Aorta (tissue), 5 donors: ENCODE measurements at regions not wholly inside any gene's neighbourhood (a gene's known extent, or its start where the extent isn't known, plus 50 kb on each side); places are given as distances from the start of the nearest gene placed in this dataset.

ENCODE experiments used
- ATAC-seq: fragments of 200-7000 bp; cut with Tn5 transposase; one replicate; pipeline ENCODE4 v1.9.1; 2022; ENCODE audit warnings: moderate library complexity; ENCODE audit not compliant: low FRiP score
- DNase-seq, 2 donors: peaks; one replicate each; pipeline ENCODE4 v3.0.0-alpha.2; 2020
- H3K27ac ChIP-seq, 2 donors: one replicate each; pipeline ENCODE4 v1.5.1; 2013; ENCODE audit warnings: low read length in 2 of 2, mild to moderate bottlenecking in 2 of 2, moderate library complexity in 2 of 2, control low read depth in 1 of 2, inconsistent platforms in 1 of 2, low read depth in 1 of 2
- H3K27me3 ChIP-seq, 2 donors: one replicate each; pipeline ENCODE4 v1.6.1; 2013; ENCODE audit warnings: control low read depth in 1 of 2, low read length in 1 of 2, mild to moderate bottlenecking in 1 of 2, moderate library complexity in 1 of 2; ENCODE audit not compliant: insufficient read depth in 2 of 2, control insufficient read depth in 1 of 2
- H3K36me3 ChIP-seq, 2 donors: one replicate each; pipeline ENCODE4 v1.6.1; 2013; ENCODE audit warnings: control low read depth in 1 of 2, low read length in 1 of 2, mild to moderate bottlenecking in 1 of 2; ENCODE audit not compliant: insufficient read depth in 2 of 2, control insufficient read depth in 1 of 2
- H3K4me1 ChIP-seq, 2 donors: one replicate each; pipeline ENCODE4 v1.6.1; 2013; ENCODE audit warnings: low read length in 2 of 2, control low read depth in 1 of 2, mild to moderate bottlenecking in 1 of 2, moderate library complexity in 1 of 2; ENCODE audit not compliant: insufficient read depth in 2 of 2, control insufficient read depth in 1 of 2
- H3K4me3 ChIP-seq, 2 donors: one replicate each; pipeline ENCODE4 v1.5.1; 2013; ENCODE audit warnings: low read length in 2 of 2, control low read depth in 1 of 2, mild to moderate bottlenecking in 1 of 2
- H3K9me3 ChIP-seq: one replicate; pipeline ENCODE4 v1.6.1; 2013; ENCODE audit warnings: mild to moderate bottlenecking, low read length; ENCODE audit not compliant: control insufficient read depth
- WGBS, 2 donors: extraction: QIAGEN DNeasy Blood & Tissue Kit; methylation state at CpG; one replicate each; pipeline ENCODE4 v1.1.7; 2013; 5-methylcytosine and 5-hydroxymethylcytosine counted together
- intact Hi-C, 2 donors: fragments of 100-400 bp; cut with DNase I; formaldehyde crosslinking; loops; one replicate each; pipeline versions ENCODE4 v1.14.2 to v1.15.0; 2022
- donor health status: healthy with polysubstance abuse.
- donor health status: Bipolar disorder and iron deficiency.
- donor health status: DM: no; HTN: no; CAD: no.
- donor health status: DM: no; HTN: no; CAD: no.
- donor health status: DM: yes; HTN: yes; CAD: no.

DNA sequence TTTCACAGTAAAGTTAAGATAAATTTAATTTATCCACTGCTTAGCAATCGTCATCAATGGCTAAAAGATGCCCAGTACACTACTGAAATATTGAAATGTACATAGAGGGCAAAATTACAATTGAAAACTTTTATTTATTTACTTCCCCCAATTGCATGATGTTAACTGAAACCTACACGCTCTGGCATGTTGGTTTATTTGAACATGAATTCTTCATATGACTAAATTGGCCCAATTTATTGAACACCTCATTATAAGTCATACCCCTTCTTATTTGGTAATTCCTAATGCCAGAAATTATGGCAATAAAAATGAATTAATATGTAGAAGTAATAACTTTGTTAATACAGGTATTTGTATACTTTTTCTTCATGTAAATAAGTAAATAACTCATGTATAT lies 183.0 kb upstream of the ZC3H15 start:
- DNase-seq (no peak), ATAC-seq (no peak)
- Histone ChIP-seq H3K36me3 (no peaks in the 10 kb centered on the region), H3K4me3 (no peak overlapping the region), H3K4me1 (no peaks in the 10 kb centered on the region), H3K27me3 (no peaks in the 10 kb centered on the region), H3K27ac (no peak overlapping the region), H3K9me3 (no peaks in the 10 kb centered on the region)
- intact Hi-C loops: no loop called here
- WGBS, 2 donors: 93 to 94% methylated on average over 2 of the region's 2 CpGs

DNA sequence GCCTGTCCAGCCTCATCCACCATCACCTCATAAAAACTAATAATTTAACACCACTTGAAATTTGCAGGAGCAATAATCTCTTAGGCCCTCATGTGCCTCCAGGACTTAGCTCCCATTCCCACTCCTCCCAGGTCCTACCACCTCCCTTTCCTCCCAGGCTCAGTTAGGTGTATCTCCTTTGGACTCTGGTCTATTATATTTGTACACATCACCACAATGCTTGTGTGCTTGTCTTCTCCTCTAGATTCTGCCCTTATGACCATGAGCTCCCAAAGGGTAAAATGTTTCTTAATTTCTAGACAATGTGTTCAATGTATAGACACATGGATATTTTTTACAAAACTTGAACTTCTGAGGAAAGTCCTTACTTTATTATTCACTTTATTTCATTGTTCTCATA lies 182.0 kb upstream of the ZC3H15 start:
- ATAC-seq (no peak), DNase-seq (no peak)
- no peaks in the 10 kb centered on the region for H3K9me3 ChIP-seq
- no peak overlapping the region for H3K4me3 ChIP-seq
- H3K27ac ChIP-seq: no peak overlapping the region
- H3K36me3 ChIP-seq: no peaks in the 10 kb centered on the region
- intact Hi-C loops: no loop called here
- H3K4me1 ChIP-seq: no peaks in the 10 kb centered on the region
- H3K27me3 ChIP-seq: no peaks in the 10 kb centered on the region

DNA sequence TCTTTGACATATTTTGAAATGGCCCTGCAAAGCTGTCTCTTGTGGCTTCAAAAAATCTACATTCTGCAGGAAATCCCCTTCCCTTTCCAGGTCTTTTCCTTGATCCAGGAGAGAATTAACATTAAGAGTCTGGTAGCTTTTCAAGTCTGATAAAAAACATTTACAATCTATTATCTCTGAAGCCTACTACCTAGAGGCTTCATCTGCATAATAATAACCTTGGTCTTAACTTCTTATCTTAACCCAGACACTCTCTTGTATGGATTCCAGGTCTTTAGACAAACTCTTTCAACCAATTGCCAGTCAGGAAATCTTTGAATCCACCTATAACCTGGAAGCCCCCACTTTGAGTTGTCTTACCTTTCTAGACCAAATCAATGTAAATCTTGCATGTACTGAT lies 179.3 kb upstream of the ZC3H15 start:
- no peak for ATAC-seq
- intact Hi-C loops: no loop called here

DNA sequence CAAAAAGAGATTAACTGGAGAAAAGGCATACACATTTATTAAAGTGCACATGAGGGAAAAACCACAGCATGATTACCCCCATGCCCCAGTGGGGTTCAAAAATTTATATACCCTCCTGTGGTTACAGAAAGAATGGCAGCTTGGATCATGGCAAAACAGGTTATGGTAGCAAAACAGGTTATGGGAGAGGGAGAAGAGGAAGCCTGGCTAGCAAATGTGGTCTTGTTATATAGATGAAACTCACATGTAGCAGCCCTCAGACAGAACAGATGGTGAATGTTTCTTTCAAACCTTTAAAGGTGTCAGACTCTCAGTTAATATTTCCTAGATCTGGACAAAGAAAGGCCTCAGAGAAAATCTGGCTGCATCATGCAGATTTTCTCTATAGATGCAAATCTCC lies 178.2 kb upstream of the ZC3H15 start:
- Histone ChIP-seq H3K36me3 (peaks cover 0 to 2% of the 10 kb centered on the region in 2 donors), H3K27me3 (no peaks in the 10 kb centered on the region), H3K4me1 (no peaks in the 10 kb centered on the region), H3K27ac (no peak overlapping the region), H3K9me3 (peaks cover under 1% of the 10 kb centered on the region), H3K4me3 (no peak overlapping the region)
- intact Hi-C loops: no loop called here
- ATAC-seq: no peak
- DNase-seq: no peak

More for the DNA sequence above, 179.3 kb upstream of the ZC3H15 start:
- Histone ChIP-seq H3K4me1 (no peaks in the 10 kb centered on the region), H3K27ac (no peak overlapping the region), H3K27me3 (no peaks in the 10 kb centered on the region), H3K36me3 (peaks cover 0 to 2% of the 10 kb centered on the region in 2 donors), H3K4me3 (no peak overlapping the region), H3K9me3 (no peaks in the 10 kb centered on the region)
- DNase-seq: no peak

DNA sequence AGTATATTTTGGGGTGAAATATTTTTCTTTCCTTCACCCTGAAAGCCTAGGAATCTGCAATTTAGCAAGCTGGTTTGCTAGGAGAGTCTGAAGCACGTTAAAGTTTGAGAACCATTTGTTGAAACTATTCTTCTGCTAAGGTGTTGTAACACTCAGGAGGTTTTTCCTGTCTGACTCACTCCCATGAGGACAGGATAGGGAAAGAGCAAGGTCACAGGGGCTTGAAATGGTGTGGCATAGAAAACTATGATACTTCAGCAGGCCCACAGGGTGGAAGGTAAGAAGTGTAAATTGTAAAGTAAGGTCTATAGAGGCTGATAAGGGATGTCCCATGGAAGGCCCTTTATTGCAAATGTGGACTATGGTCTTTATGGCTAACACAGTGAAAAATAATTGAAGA lies 177.7 kb upstream of the ZC3H15 start:
- intact Hi-C loops: no loop called here
- Histone ChIP-seq H3K36me3 (peaks cover 0 to 2% of the 10 kb centered on the region in 2 donors), H3K27me3 (no peaks in the 10 kb centered on the region), H3K27ac (no peak overlapping the region), H3K4me3 (no peak overlapping the region), H3K4me1 (no peaks in the 10 kb centered on the region), H3K9me3 (peaks cover 3% of the 10 kb centered on the region)
- WGBS, 2 donors: 59 to 68% methylated on average over 1 of the region's 1 CpG
- ATAC-seq (no peak), DNase-seq (no peak)

DNA sequence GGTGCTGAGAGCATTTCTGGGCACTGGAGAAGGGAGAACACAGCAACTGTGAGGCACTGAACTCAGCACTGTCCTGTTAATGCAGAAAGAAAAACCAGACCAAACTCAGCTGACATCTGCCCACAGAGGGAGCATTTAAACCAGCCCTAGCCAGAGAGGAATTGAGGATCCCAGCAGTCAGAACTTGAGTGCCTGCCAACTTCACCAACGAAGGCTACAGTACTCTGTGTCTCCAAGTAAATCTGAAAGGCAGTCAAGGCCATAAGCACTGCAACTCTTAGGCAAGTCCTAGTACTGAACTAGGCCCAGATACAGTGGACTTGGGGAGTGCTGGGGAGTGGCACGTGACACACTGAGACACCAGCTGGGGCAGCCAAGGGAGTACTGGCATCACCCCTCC lies 176.2 kb upstream of the ZC3H15 start:
- no peak overlapping the region for H3K4me3 ChIP-seq
- no peak for ATAC-seq
- no peaks in the 10 kb centered on the region for H3K4me1 ChIP-seq
- no peaks in the 10 kb centered on the region for H3K27me3 ChIP-seq
- peaks cover 3% of the 10 kb centered on the region for H3K9me3 ChIP-seq
- DNase-seq: no peak
- H3K36me3 ChIP-seq: peaks cover 0 to 2% of the 10 kb centered on the region in 2 donors
- 55 to 61% methylated on average over 2 of the region's 2 CpGs for WGBS, 2 donors
- intact Hi-C loops: no loop called here
- no peak overlapping the region for H3K27ac ChIP-seq

DNA sequence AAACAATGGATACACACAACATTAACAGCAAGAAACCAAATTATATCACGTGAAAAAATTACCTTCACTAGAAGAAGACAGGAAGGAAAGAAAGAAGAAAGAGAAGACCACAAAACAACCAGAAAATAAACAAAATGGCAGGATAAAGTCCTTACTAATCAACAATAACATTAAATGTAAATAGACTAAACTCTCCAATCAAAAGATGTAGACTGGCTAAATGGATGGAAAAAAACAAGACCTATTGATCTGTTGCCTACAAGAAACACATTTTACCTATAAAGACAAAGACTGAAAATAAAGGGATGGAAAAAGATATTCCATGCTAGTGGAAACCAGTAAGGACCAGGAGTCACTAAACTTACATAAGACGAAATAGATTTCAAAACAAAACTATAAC lies 167.0 kb upstream of the ZC3H15 start:
- H3K9me3 ChIP-seq: no peaks in the 10 kb centered on the region
- 94 to 95% methylated on average over 2 of the region's 2 CpGs for WGBS, 2 donors

DNA sequence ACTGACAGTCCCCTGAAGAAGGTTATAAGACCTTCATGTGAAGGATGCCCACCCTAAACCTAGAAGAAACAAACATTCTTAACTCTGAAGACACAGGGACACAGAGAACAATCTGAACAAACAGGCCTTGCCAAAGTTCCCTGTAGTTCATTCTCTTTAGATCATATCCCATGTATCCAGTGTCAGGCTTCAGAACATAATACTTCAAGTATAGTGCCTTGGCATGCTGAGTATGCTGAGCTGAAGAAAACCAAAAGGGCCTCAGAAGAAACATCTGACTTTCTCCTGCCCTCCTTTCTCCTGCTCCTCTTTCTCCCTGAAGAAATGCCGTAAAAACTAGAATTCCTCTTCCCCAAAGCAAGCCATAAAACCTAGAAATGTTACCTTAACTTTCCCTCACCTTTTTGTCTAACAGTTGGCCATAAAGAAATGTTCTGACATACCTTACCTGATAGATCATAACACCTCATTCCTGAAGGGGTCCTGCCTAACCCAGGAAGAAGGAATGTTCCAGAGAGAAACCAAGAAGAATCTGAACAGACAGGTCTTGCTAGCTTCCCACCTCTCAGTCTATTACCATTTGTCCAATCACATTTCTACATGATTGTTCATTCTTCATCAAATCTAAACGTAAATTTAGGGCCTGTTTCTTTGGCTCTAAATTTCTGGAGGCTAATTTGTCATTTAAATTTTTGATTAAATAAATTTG lies 160.1 kb upstream of the ZC3H15 start:
- Histone ChIP-seq H3K4me1 (no peaks in the 10 kb centered on the region), H3K9me3 (no peaks in the 10 kb centered on the region), H3K27me3 (no peaks in the 10 kb centered on the region), H3K36me3 (peaks cover 0 to 2% of the 10 kb centered on the region in 2 donors), H3K4me3 (no peak overlapping the region), H3K27ac (no peak overlapping the region)
- ATAC-seq (no peak), DNase-seq (no peak)
- intact Hi-C loops: no loop called here
- 90 to 94% methylated on average over 2 of the region's 2 CpGs for WGBS, 2 donors

More for the DNA sequence above, 167.0 kb upstream of the ZC3H15 start:
- Histone ChIP-seq H3K4me3 (no peak overlapping the region), H3K27me3 (no peaks in the 10 kb centered on the region), H3K4me1 (no peaks in the 10 kb centered on the region), H3K27ac (no peak overlapping the region), H3K36me3 (no peaks in the 10 kb centered on the region)
- intact Hi-C loops: no loop called here
- no peak for ATAC-seq
- no peak for DNase-seq

DNA sequence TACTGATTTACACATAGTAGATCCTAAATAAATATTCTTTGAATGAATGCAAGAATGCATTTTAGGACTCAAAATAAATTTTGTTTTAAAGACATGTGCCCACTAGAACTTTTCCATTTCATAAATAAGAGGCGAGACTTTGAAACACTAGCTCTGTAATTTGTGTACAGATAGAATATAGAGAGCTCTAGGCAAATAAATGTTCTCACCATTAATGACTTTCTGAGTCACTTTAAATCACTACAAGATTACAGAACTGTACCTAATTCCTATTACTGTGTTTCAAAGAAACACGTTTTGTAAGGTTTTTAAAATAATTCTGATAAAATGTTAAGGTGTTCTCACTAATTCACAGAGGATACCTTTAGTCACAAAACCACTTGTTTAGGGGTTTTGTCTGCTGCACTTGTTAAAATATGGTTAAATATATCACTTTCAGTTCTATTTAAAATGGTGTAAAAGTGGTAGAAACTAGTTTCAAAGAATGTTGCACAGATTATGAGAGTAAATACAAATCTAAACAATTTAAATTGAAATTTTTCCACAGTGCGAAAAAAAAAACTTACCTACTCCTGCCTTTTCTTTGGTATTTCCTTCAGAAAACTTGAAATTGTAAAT lies 158.7 kb upstream of the ZC3H15 start:
- WGBS, 2 donors: 82 to 85% methylated on average over 3 of the region's 3 CpGs
- H3K36me3 ChIP-seq: peaks cover 0 to 2% of the 10 kb centered on the region in 2 donors
- DNase-seq: no peak

More for the DNA sequence above, 158.7 kb upstream of the ZC3H15 start:
- no peak for ATAC-seq
- H3K9me3 ChIP-seq: no peaks in the 10 kb centered on the region
- H3K27ac ChIP-seq: no peak overlapping the region
- no peaks in the 10 kb centered on the region for H3K4me1 ChIP-seq
- H3K4me3 ChIP-seq: no peak overlapping the region
- H3K27me3 ChIP-seq: no peaks in the 10 kb centered on the region
- intact Hi-C loops: no loop called here
